ENCODE measurements at regions not wholly inside any gene's neighbourhood (a gene's known extent, or its start where the extent isn't known, plus 50 kb on each side); places are given as distances from the start of the nearest gene placed in this dataset.

DNA sequence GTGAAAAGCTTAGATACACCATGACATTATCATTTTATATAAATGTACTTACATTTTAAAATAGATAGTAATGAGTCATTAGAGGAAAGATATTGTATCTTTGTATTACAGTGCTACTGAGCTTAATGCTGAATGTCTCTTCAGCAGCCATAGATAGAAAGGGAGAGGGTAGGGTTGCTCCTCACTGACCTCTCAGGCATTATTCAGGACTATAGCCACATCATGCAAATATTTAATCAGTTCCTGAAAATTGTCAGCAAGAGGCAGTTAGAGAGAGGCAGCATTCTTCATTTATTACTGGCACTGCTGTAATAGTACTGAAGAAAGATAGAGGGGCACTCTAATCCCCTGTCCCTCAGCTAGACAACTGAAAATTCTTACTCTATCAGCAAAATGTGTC lies 242.0 kb upstream of the TANK start:
- DNase-seq (ENCODE audit: low read depth) = no peak

DNA sequence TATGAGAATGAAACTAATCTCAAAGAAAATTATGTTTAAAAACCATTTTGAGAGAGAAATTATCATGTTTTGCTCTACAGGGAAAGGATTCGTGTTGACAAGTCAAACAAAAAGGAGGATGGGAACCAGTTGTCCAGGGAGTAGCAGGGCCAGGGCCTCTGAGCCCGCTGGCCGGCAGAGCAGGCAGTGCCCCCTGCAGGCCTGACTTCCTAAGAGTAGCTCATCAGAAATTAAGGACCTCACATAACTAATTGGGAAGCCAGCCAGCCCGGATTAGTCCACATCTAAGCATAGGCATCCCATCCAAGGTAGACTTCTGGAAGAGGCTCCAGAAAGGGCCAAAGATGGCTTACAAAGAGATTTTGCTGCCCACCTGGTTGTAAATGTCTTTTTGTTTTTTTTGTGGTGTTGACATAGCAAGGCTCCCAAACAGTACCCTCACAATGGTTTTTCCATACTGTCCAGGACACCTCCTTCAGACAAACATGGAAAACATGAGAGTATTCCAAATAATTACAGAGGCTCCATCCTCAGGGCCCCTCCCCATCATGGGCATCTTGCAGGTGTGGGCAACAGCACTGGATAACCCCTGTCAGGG lies 241.2 kb upstream of the TANK start:
- DNase-seq (ENCODE audit: low read depth) = peak; percentile 41

DNA sequence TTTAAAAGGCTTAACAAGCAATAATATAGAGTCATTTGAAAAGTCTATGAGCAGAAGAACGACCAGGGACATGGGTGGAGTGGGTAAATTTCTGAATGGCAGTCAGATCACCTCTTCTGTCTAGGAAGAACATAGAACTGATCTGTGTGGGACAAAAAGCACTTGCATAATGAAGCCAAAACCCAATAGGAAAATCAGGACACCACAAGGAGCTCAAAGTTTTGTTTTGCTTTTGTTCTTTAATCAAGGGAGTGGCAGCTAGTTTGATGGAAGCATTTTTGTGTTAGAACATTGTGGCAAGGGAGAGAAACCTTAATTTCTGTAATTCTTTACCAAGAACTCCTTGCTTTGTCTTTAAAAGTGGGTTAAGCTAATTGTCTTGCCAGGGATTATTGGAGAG lies 240.2 kb upstream of the TANK start:
- no peak for DNase-seq (ENCODE audit: low read depth)

DNA sequence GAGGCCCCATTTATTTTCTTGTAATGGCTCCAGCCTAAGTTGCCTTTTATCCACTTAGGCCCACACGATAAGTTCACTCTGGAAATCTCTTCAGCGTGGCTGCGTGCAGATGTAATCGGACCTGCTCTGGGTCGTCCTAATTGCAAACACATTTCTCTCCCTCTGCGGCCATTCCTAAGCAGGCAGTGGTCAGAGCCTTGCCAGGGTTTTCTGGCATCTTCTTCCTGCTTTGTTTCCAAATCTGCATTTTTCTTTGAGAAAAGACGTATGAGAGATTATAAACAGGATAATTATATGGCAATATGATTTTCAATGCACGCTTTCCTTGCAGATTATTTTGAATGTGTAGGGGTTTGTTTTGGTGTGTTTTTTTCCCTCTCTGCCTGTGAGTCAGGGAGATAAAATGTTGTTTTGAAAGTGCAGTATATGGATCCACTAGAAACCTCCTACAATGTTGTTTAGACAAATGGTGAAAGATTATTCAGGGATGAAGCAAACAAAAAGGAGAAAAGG lies 239.4 kb upstream of the TANK start:
- DNase-seq (ENCODE audit: low read depth) = peak; percentile 18

DNA sequence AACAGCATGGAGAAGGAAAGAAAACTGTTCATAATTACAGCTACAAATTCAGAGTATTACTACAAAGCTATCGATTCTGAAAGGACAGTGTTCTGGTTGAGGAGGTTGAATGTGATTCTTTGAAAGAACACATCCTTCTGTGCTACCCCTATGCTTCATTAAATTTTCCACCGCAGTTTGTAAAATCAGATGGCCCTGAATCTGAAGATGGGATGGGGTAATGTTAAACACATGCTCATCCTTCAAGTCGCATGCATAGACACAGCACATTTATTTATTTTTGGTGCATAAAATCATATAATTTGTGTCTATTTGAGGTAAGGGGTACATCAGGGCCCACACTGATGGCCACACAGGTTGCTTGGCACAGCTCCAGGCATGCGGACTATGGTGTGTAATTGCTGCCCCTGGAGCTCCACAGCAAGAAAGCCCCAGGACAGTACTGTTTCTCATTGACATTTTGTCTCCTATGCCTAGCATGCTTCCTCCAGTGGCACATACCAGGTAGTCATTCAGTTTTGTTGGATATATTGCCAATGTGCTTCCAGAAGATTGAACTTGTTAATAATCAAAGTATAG lies 238.8 kb upstream of the TANK start:
- DNase-seq (ENCODE audit: low read depth) = no peak

DNA sequence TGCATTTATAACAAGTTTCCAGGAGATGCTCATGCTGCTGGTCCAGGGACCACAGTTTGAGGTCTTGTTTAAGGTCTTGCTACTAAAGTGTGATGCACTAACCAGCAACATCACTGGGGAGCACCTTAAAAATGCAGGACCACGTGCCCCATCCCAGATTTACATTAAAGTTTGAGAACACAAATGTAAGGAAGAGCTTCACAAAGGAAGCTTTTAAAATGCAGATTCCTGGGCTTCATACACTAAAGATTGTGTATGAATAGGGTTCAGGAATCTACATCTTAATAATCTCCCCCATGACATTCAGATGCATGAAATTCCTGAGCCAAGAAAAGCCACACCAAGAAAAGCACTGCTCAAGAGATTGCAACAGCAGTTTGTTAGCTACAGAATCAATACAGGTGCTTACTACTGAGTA lies 235.3 kb upstream of the TANK start:
- DNase-seq (ENCODE audit: low read depth) = no peak

DNA sequence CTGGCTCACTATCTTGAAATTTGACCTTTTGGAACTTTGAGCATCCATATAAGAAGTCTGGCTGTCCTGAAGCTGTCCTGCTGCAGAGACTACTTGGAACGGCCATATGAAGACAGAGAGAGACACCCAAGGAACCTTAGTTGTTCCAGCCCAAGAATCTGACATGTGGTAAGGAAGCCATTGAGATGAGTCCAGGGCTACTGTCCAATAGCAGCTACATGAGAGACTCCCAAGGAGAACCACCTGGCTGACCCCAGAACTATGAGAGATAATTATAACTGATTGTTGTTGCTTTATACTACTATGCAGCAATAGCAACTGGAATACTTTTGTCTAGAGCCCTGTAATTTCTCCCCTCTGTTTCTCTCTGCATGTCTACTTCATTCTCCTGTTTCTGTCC lies 234.3 kb upstream of the TANK start:
- no peak for DNase-seq (ENCODE audit: low read depth)

DNA sequence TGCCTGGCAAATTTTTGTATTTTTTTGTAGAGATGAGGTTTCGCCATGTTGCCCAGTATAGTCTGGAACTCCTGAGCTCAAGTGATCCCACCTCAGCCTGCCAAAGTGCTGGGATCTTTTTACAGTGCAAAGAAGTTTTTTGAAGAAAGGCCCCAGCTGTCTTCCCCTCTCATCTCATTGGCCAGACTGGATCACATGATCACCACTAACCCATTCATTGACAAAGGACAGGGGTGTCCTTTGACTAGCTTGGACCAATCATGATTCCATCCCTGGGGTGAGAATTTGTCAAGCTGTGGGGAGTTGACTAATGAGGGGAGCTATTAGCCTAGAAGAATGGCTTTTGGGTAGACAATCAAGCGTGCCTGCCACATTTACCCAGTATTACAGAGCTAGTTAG lies 232.9 kb upstream of the TANK start:
- no peak for DNase-seq (ENCODE audit: low read depth)

DNA sequence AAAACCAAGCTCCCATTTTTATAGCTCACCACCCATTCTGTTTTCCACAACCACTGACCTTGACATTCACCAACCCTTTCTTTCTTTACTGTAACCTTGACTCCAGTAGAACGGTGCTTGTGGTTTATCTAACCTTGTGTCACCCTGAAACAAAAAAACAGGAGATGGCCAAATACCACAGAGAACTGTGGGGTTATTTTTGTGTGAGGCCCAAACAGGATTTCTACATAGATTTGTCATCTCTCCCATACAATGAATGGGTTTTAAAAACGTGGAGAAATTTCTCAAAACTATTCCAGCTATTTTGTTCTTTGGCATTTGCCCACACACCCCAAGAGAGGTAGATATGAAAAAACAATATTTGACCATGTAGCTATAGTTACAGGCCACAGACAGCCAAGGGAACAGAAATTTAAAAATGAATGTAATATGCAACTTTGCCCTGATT lies 231.3 kb upstream of the TANK start:
- no peak for DNase-seq (ENCODE audit: low read depth)

DNA sequence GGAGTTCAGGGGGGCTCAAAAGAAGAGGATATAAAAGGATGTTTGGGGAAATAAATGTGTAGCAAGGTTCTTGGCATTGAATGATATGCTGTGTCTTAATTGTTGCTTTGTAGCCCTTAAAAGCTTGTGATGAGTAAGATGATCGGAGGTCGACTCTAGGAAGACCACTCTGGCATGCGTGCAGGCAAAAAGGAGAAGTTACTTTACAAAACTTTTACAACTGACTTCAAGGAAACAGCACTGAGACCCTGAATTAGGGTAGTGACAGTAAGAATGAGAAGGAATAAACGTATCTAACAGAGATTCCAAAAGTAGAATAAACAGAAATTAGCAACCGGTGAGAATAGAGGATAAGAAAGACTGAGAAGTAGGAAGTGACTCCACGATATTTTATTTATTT lies 228.7 kb upstream of the TANK start:
- DNase-seq (ENCODE audit: low read depth) = no peak

DNA sequence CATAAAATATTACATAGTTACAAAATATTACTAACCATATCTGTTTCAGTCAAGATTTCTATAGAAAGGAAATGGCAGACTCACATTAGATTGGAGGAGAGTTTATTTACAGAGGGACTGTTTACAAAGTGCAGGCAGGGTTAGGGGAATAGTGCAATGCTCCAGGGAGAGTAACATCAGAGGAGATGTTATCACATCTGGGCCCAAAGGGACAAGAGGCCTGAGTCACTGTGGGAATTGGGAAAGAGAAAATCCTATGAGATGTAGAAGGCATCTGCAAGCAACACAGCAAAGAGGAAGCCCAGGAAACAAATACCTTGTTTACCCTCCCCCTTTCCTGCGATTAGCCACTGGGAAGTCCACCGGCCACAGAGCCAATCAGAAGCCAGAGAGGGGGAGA lies 227.3 kb upstream of the TANK start:
- DNase-seq (ENCODE audit: low read depth) = no peak

DNA sequence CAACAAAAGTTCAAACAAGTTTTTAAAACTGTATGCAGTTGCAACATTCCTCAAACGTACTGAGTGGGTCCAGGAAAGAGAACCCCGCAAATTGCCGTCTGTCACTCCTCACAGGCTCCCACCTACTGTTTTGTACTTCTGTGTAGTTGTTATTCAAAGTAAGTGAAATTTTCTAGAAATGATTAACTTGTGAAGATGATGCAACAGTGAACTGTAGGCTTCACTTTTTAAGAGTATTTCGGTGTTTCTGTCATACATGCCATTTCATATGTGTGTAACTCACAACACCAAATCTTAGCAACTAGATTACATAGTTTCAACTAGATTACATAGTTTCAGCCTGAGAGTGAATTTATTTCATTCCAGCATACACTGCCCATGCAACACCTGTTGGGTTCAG lies 226.0 kb upstream of the TANK start:
- peak; percentile 93 for DNase-seq (ENCODE audit: low read depth)

DNA sequence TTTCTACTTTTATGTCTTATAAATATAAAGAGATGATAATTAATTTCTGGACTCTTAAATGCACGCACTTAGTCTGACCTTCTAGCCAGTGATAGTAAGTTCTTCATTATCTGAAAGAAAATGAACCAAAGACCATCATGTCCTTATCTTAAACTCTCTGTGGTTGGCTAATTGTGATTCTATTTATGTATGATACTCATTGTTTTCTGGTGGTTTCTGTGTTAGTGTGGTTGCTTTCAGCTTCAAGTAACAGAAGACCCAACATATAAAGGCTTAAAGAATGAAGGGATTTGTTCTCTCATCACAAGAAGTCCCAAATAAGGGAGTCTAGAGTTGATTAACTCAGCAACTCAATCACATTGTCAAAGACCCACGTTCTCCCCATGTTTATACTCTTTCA lies 225.2 kb upstream of the TANK start:
- no peak for DNase-seq (ENCODE audit: low read depth)

DNA sequence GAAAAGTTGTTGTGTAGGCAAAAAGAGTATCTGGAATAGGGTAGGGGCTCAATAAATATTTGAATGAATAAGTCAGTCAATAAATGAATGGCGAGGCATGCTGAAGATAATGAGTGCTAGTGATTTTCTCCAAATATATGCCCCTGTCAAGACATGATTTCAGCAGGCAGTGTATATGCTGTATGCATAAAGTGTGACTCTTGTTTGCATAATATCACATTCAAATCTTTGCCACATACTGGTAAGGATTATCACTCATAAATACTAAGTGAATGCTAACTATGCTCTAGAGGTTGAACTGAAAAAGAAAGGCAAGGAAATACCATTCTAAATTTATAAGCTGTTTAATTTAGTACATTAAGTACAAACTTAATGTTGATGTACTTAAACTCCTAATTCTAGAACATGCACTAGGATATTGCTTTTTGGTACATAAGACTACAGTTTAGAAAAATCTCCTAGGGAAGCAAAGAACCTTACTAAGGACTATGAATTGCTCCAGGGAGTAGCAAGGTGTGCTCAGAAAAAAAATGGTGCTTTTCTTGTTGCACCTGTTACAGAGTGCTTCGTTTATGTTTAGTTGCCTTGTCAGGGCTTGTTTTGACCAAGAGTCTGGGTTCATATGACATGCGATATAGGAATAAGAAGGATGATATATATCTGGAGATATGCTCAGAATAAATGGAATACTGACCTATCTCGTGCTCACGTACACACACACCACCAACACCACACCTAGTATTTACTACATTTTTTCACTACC lies 224.0 kb upstream of the TANK start:
- no peak for DNase-seq (ENCODE audit: low read depth)

DNA sequence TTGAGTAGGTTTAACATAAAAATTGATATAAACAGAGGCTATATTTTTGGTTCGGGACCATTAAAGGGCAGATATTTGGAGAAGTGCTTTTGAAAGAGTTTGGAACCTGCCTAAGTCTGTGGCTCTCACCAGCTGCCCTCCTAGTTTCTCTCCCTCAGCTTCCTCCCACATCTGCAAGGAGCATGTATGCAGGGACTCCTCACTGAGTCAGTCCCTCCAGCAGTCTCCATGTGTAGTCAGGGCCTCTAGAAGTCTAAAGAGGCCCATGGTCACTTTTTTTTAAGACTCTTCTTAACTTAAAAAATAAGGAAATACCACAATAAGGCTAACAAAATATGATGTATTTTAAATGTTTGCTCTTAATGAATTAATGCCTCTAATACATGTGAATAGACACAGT lies 220.0 kb upstream of the TANK start:
- DNase-seq (ENCODE audit: low read depth) = no peak

DNA sequence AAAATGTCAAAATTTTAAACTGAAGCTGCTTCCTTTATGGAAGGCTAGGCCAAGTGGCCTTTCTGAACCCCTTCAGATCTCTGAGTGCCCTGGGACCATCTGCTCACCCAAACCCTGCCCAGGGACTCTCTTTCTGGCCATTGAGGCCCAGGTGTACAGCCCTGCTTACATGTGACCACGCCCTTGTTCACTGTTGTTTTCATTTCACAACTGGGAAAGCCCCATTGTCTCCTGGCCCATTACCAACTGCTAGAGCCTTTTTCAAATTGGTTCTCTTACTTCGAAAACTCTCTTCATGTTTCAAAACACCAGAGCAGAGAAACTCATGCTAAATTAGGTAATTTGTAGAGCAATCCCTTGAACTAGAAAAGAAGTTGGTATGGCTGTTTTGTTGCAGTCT lies 219.5 kb upstream of the TANK start:
- DNase-seq (ENCODE audit: low read depth) = peak; percentile 56

DNA sequence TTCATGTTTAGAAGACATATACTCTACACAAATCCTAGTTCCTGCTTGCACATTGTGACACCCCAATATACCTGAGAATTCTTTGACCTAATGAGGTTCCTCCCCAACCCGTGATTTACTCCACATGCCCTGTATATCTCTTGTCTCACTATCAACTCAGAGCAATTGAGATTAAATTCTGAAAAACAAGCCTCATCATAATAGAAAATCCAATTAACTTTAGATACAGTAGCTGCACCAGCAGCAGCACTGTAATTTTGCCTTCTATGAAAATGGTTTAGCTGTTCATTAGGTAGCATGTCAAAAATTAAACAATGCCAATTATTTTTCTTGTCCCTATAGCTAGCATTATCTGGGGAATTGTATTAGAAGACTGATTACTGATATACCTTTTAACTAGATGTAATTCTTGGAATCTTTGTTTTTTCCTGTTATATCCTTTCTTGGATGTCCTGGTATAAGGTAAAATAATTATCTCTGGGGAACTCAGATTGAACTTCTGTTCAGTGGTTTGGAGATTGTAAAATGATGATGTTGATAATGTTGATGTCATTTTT lies 218.9 kb upstream of the TANK start:
- no peak for DNase-seq (ENCODE audit: low read depth)

DNA sequence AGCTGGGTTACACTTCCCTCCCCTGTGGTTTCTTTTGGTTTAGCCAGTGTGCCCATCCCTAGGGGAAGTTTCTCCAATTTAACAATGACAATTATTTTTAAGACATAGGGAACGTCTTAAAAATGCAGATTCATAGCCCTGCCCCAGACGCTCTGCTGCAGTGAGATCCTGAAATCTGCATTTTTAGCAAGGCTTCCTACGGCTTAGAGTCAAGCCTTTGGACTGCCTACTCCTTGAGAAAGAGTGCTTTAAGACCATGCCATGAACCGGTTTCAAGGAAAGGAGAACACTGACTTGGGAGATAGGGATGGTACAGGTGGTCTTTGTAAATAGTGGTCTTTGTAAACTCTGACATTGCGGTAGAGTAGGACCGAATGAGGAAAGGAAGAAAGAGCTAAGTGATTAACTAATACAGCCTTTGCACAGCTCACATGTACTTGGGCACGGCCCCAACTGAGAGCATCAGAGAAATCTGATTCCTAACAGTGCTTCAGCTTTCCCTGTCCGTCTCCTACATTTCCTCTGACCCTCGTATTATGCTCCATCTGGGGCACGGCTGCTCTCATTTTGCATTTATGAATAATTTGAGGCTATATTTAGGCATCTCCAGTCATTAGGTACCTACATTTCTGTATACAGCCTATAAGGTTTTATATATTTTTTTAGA lies 217.6 kb upstream of the TANK start:
- DNase-seq (ENCODE audit: low read depth) = no peak

DNA sequence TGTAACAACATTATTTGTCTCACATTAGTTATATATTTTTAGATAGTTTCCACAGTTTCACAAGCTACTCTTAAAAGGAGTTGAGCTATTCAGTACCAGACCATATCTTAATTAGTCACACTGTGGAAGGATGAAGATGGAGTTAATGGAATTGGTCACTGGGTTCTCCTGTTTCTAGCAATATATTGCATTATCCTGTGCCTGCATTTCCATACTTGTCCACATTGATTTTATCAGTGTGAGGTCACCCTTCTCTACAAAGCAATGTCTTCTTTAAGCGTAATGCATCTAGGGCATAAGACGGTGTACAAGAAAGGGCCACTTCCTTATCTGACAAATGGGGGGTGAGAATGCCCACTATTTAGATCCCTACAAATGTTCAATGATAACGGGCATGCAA lies 216.8 kb upstream of the TANK start:
- no peak for DNase-seq (ENCODE audit: low read depth)

DNA sequence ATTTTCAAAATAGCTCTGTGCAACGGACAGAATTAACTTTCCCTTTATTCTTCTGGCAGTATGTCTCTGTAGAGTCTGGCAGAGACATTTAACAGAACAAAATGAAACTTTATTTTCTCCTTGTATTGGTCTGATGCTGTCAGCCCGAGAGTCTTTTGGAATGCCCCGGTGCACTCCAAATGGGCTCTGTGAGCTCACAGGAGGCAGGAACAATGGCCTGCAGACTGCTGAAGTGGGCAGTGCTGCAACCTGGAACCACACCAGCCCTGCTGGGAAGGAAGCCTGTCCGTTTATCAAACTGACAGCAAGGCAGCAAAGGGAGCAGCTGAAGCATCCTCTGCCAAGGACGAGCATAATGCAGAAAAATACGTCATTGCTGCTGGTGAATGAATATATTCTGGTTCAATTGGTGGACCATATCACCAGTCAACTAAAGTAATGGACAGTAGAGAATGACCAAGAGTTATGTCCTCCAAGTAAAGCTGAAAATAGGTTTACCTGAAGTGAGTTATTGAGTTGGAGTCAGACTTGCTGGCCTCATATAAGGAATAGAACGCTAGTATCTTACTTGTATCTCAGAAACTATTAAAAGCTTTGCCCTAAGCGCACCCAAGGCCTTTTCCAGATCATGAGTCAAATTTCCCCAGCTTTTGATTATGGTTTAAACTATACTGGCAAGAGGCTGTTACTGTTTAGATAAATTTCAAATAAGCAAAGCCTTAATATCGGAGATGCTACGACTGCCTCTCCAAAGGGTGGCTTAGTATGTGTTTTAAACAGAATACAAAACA lies 207.6 kb upstream of the TANK start:
- no peak for DNase-seq (ENCODE audit: low read depth)

DNA sequence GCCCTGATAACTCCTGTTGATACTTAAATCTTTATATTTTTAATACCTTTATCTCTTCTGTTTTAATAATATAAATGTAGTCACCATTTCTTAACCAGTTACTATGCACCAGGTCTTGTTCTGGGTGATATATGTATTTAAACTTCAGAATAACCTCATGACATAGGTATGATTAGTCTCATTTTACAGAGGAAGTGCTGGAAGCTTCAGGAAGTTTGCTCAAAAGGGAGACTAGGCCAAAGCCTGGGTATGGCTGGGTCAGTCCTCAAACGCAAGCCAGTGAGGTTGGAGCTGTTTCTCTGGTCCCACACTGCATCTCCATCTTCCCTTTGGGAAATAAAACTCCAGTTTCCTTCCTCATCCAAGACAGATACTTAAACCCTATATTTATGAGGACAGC lies 204.7 kb upstream of the TANK start:
- DNase-seq (ENCODE audit: low read depth) = no peak

Measured in renal cortical epithelial cell (primary cell).